Fibroblast of lung (primary cell): ENCODE measurements at regions not wholly inside any gene's neighbourhood (a gene's known extent, or its start where the extent isn't known, plus 50 kb on each side); places are given as distances from the start of the nearest gene placed in this dataset.

Experiments
- DNase-seq, 2 donors: peaks; one replicate each; pipeline versions ENCODE4 v3.0.0 to v3.0.0-alpha.2; 2010; ENCODE audit warnings: low read depth in 2 of 2
- H2AFZ ChIP-seq: 2 replicates; pipeline ENCODE4 v1.5.1; 2012; ENCODE audit warnings: low read length, control low read depth, inconsistent platforms
- H3K27ac ChIP-seq: 2 replicates; pipeline ENCODE4 v1.5.1; 2011; ENCODE audit warnings: low read length, control low read depth; ENCODE audit not compliant: insufficient read depth
- H3K27me3 ChIP-seq: 2 replicates; pipeline ENCODE4 v1.5.1; 2011; ENCODE audit warnings: mild to moderate bottlenecking, low read length; ENCODE audit not compliant: control insufficient read depth, insufficient read depth
- H3K36me3 ChIP-seq: 2 replicates; pipeline ENCODE4 v1.5.1; 2011; ENCODE audit warnings: low read length; ENCODE audit not compliant: control insufficient read depth, insufficient read depth
- H3K4me1 ChIP-seq: 2 replicates; pipeline ENCODE4 v1.5.1; 2011; ENCODE audit warnings: low read length; ENCODE audit not compliant: control insufficient read depth, insufficient read depth; ENCODE audit errors: extremely low read depth
- H3K4me2 ChIP-seq: 2 replicates; pipeline ENCODE4 v1.5.1; 2011; ENCODE audit warnings: low read length, control low read depth; ENCODE audit not compliant: insufficient read depth; ENCODE audit errors: extremely low read depth
- H3K4me3 ChIP-seq, 4 experiments: fragments of 200-600 bp in 1 of 4; sonication (generic) in 1 of 4; replicated peaks in 1 of 4; 2 replicates each; pipeline ENCODE4 v1.5.1; 2011 to 2016; ENCODE audit warnings: low read length in 4 of 4, low read depth in 3 of 4, mild to moderate bottlenecking in 3 of 4, control low read depth in 2 of 4, inconsistent platforms in 1 of 4, mixed read lengths in 1 of 4; ENCODE audit not compliant: insufficient read depth in 1 of 4; ENCODE audit errors: control extremely low read depth in 1 of 4
- H3K79me2 ChIP-seq: 2 replicates; pipeline ENCODE4 v1.5.1; 2012; ENCODE audit warnings: mild to moderate bottlenecking, low read length, inconsistent platforms; ENCODE audit not compliant: control insufficient read depth, insufficient read depth
- H3K9ac ChIP-seq: 2 replicates; pipeline ENCODE4 v1.5.1; 2011; ENCODE audit warnings: mild to moderate bottlenecking, low read length, control low read depth; ENCODE audit not compliant: insufficient read depth
- H3K9me3 ChIP-seq: 2 replicates; pipeline ENCODE4 v1.5.1; 2012; ENCODE audit warnings: low read depth, low read length; ENCODE audit not compliant: control insufficient read depth, insufficient read depth
- H4K20me1 ChIP-seq: 2 replicates; pipeline ENCODE4 v1.5.1; 2011; ENCODE audit warnings: low read length; ENCODE audit not compliant: control insufficient read depth, insufficient read depth; ENCODE audit errors: extremely low read depth
- EZH2 ChIP-seq: IDR thresholded peaks from 2 replicates; pipeline ENCODE4 v1.5.1; 2012; ENCODE audit warnings: low read length, control low read depth, mild to moderate bottlenecking; ENCODE audit errors: missing control alignments
- TF ChIP-seq, protein P1 (sequence below), 2 donors: IDR thresholded peaks in 1 of 2; conservative IDR thresholded peaks in 1 of 2; 1 replicate in 1 of 2; 2 replicates in 1 of 2; pipeline ENCODE4 v1.5.1; 2011 to 2012; ENCODE audit warnings: low read length in 2 of 2, control low read depth in 1 of 2, inconsistent platforms in 1 of 2, low read depth in 1 of 2, mild to moderate bottlenecking in 1 of 2

GRCh38 chr6:103699769-103700168 lies 1160.0 kb downstream of the HACE1 start:
- Histone ChIP-seq H3K4me2 (no peak overlapping the region), H3K9ac (no peak overlapping the region), H3K27ac (no peak overlapping the region), H4K20me1 (no peaks in the 10 kb centered on the region), H3K79me2 (no peaks in the 10 kb centered on the region), H3K9me3 (no peaks in the 10 kb centered on the region), H3K36me3 (no peaks in the 10 kb centered on the region), H3K4me3 (no peak overlapping the region), H3K27me3 (no peaks in the 10 kb centered on the region), H2AFZ (no peak overlapping the region), H3K4me1 (no peaks in the 10 kb centered on the region)
- TF ChIP-seq, protein P1, sequence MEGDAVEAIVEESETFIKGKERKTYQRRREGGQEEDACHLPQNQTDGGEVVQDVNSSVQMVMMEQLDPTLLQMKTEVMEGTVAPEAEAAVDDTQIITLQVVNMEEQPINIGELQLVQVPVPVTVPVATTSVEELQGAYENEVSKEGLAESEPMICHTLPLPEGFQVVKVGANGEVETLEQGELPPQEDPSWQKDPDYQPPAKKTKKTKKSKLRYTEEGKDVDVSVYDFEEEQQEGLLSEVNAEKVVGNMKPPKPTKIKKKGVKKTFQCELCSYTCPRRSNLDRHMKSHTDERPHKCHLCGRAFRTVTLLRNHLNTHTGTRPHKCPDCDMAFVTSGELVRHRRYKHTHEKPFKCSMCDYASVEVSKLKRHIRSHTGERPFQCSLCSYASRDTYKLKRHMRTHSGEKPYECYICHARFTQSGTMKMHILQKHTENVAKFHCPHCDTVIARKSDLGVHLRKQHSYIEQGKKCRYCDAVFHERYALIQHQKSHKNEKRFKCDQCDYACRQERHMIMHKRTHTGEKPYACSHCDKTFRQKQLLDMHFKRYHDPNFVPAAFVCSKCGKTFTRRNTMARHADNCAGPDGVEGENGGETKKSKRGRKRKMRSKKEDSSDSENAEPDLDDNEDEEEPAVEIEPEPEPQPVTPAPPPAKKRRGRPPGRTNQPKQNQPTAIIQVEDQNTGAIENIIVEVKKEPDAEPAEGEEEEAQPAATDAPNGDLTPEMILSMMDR (conservative IDR thresholded peaks at IDR 0.05 in 1 of 2, IDR thresholded peaks at IDR 0.05 in 1 of 2; ENCODE audit: low read depth in 1 of 2, low read length in 2 of 2), result no peak
- no peak for TF ChIP-seq EZH2
- DNase-seq, result no peak

DNA sequence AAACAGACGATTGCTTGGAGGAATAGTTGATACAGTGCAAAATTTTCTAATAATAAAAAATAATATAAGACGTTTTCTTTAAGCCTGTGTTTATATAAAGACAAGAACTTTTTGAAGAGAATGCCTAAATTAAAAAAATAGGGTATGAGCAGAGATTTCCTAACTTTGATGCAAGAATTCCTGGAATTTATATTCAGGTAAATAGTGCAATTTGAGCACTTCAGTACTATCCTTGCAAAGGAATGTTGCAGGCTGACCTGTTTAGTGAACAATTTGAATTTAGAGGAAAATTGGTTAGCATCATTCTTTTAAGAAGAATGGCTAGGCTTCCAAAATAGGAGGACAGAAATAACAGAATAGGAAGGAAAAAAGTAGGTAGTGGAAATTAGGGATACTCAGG lies 1172.3 kb downstream of the HACE1 start:
- H3K79me2 ChIP-seq, result no peaks in the 10 kb centered on the region
- no peaks in the 10 kb centered on the region for H3K36me3 ChIP-seq
- no peak for DNase-seq
- TF ChIP-seq, protein P1 (conservative IDR thresholded peaks at IDR 0.05 in 1 of 2, IDR thresholded peaks at IDR 0.05 in 1 of 2; ENCODE audit: low read depth in 1 of 2, low read length in 2 of 2), result no peak
- TF ChIP-seq EZH2, result no peak
- no peaks in the 10 kb centered on the region for H3K27me3 ChIP-seq
- no peak overlapping the region for H3K4me3 ChIP-seq
- no peak overlapping the region for H3K9ac ChIP-seq
- H3K27ac ChIP-seq, result no peak overlapping the region
- H2AFZ ChIP-seq, result no peak overlapping the region
- no peak overlapping the region for H3K4me2 ChIP-seq
- no peaks in the 10 kb centered on the region for H3K9me3 ChIP-seq
- H4K20me1 ChIP-seq, result no peaks in the 10 kb centered on the region
- no peaks in the 10 kb centered on the region for H3K4me1 ChIP-seq

DNA sequence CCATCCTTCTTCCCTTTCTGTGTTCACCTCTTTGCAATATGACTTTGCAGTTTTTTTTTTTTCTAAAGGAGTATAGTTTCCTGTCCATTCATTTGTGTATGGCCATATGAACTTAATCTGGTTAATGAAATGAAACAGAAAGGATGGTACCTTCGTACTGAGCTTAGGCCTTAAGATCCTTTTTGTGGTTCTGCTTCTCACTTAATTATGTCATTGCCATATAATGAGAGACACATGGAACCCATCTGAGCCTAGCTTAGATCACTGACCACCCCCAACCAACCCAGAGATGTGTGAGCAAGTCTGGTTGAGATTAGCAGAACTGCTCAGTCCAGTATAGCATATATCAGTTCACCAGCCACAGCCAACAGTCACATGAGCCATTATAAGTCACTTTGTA lies 1179.6 kb downstream of the HACE1 start:
- H3K36me3 ChIP-seq, result no peaks in the 10 kb centered on the region
- no peak overlapping the region for H3K4me3 ChIP-seq
- no peaks in the 10 kb centered on the region for H4K20me1 ChIP-seq
- TF ChIP-seq EZH2, result no peak
- TF ChIP-seq, protein P1 (conservative IDR thresholded peaks at IDR 0.05 in 1 of 2, IDR thresholded peaks at IDR 0.05 in 1 of 2; ENCODE audit: low read depth in 1 of 2, low read length in 2 of 2), result no peak
- H3K79me2 ChIP-seq, result no peaks in the 10 kb centered on the region
- no peak overlapping the region for H2AFZ ChIP-seq
- no peak overlapping the region for H3K9ac ChIP-seq
- H3K9me3 ChIP-seq, result no peaks in the 10 kb centered on the region
- no peak overlapping the region for H3K27ac ChIP-seq
- H3K4me1 ChIP-seq, result no peaks in the 10 kb centered on the region
- DNase-seq, result no peak
- no peaks in the 10 kb centered on the region for H3K27me3 ChIP-seq
- H3K4me2 ChIP-seq, result no peak overlapping the region
